AG10803 (cell line): ENCODE measurements at regions not wholly inside any gene's neighbourhood (a gene's known extent, or its start where the extent isn't known, plus 50 kb on each side); places are given as distances from the start of the nearest gene placed in this dataset.

ENCODE experiments used
- DNase-seq: peaks from one replicate; pipeline ENCODE4 v3.0.0; 2010; ENCODE audit warnings: low read depth
- H3K4me3 ChIP-seq: 2 replicates; pipeline ENCODE4 v1.5.1; 2011; ENCODE audit warnings: mild to moderate bottlenecking, low read length, control low read depth
- CTCF ChIP-seq: conservative IDR thresholded peaks from 2 replicates; pipeline ENCODE4 v1.5.1; 2011; ENCODE audit warnings: mild to moderate bottlenecking, low read length, control low read depth, inconsistent platforms

GRCh38 chr20:10735195-10735949, 61.6 kb upstream of the JAG1 start:
- no peak for DNase-seq
- no peak for TF ChIP-seq CTCF
- no peak overlapping the region for H3K4me3 ChIP-seq

GRCh38 chr20:10739134-10739533, 65.3 kb upstream of the JAG1 start:
- DNase-seq, result no peak
- no peak for TF ChIP-seq CTCF
- peak overlapping the region; percentile 37 for H3K4me3 ChIP-seq

GRCh38 chr20:10739566-10739965, 65.8 kb upstream of the JAG1 start:
- DNase-seq, result peak; percentile 15
- TF ChIP-seq CTCF, result no peak
- peak overlapping the region; percentile 37 for H3K4me3 ChIP-seq

- no peak overlapping the region for H3K4me3 ChIP-seq
- no peak for TF ChIP-seq CTCF
- no peak for DNase-seq
Measured at GRCh38 chr20:10741060-10741459, 67.3 kb upstream of the JAG1 start.

- no peak for TF ChIP-seq CTCF
- DNase-seq, result no peak
- H3K4me3 ChIP-seq, result no peak overlapping the region
Measured at GRCh38 chr20:10745790-10746189, 72.0 kb upstream of the JAG1 start.

GRCh38 chr20:10747019-10747418, 73.2 kb upstream of the JAG1 start:
- no peak overlapping the region for H3K4me3 ChIP-seq
- DNase-seq, result no peak
- no peak for TF ChIP-seq CTCF

- TF ChIP-seq CTCF, result no peak
- DNase-seq, result no peak
- H3K4me3 ChIP-seq, result no peak overlapping the region
Measured at GRCh38 chr20:10749084-10749483, 75.3 kb upstream of the JAG1 start.
